H9 (cell line): ENCODE measurements at regions not wholly inside any gene's neighbourhood (a gene's known extent, or its start where the extent isn't known, plus 50 kb on each side); places are given as distances from the start of the nearest gene placed in this dataset.

Experiments
- DNase-seq: peaks from one replicate; pipeline ENCODE4 v3.0.0-alpha.2; 2017
- H2AFZ ChIP-seq: one replicate; pipeline ENCODE4 v1.6.1; 2013; ENCODE audit warnings: mild to moderate bottlenecking, low read length, control low read depth, moderate library complexity
- H2AK5ac ChIP-seq: 2 replicates; pipeline ENCODE4 v1.6.1; 2013; ENCODE audit warnings: low read length, control low read depth, mixed read lengths; ENCODE audit not compliant: insufficient read length
- H2BK120ac ChIP-seq: one replicate; pipeline ENCODE4 v1.6.1; 2013; ENCODE audit warnings: low read depth, mild to moderate bottlenecking, low read length, control low read depth, inconsistent platforms; ENCODE audit not compliant: poor library complexity, severe bottlenecking
- H2BK12ac ChIP-seq: 2 replicates; pipeline ENCODE4 v1.6.1; 2013; ENCODE audit warnings: low read length, control low read depth, mixed read lengths, low read depth; ENCODE audit not compliant: insufficient read length
- H2BK15ac ChIP-seq: 2 replicates; pipeline ENCODE4 v1.6.1; 2013; ENCODE audit warnings: low read depth, low read length, control low read depth
- H2BK20ac ChIP-seq: one replicate; pipeline ENCODE4 v1.6.1; 2013; ENCODE audit warnings: low read depth, mild to moderate bottlenecking, low read length, control low read depth, inconsistent platforms; ENCODE audit not compliant: poor library complexity, severe bottlenecking
- H2BK5ac ChIP-seq: 2 replicates; pipeline ENCODE4 v1.6.1; 2013; ENCODE audit warnings: low read length, control low read depth, mixed read lengths; ENCODE audit not compliant: insufficient read length
- H3K14ac ChIP-seq: 2 replicates; pipeline ENCODE4 v1.6.1; 2013; ENCODE audit warnings: low read length, control low read depth; ENCODE audit not compliant: insufficient read depth
- H3K18ac ChIP-seq: 2 replicates; pipeline ENCODE4 v1.6.1; 2013; ENCODE audit warnings: low read depth, mild to moderate bottlenecking, mixed read lengths, low read length, control low read depth; ENCODE audit not compliant: insufficient read length
- H3K23ac ChIP-seq: 2 replicates; pipeline ENCODE4 v1.6.1; 2013; ENCODE audit warnings: low read length, control low read depth, mixed read lengths, low read depth; ENCODE audit not compliant: insufficient read length
- H3K23me2 ChIP-seq: 2 replicates; pipeline ENCODE4 v1.6.1; 2013; ENCODE audit warnings: low read depth, mild to moderate bottlenecking, mixed read lengths, low read length, control low read depth; ENCODE audit not compliant: insufficient read length, poor library complexity, severe bottlenecking
- H3K27ac ChIP-seq: 2 replicates; pipeline ENCODE4 v1.5.1; 2013; ENCODE audit warnings: low read length, control low read depth, mixed read lengths, low read depth; ENCODE audit not compliant: insufficient read length
- H3K27me3 ChIP-seq: 2 replicates; pipeline ENCODE4 v1.6.1; 2013; ENCODE audit warnings: low read length, control low read depth, inconsistent platforms; ENCODE audit not compliant: insufficient read depth
- H3K4ac ChIP-seq: 2 replicates; pipeline ENCODE4 v1.6.1; 2013; ENCODE audit warnings: low read depth, mild to moderate bottlenecking, control low read depth, inconsistent platforms, low read length, moderate library complexity
- H3K4me1 ChIP-seq: 2 replicates; pipeline ENCODE4 v1.6.1; 2013; ENCODE audit warnings: low read length, control low read depth, inconsistent platforms; ENCODE audit not compliant: insufficient read depth
- H3K4me2 ChIP-seq: 2 replicates; pipeline ENCODE4 v1.6.1; 2013; ENCODE audit warnings: low read length, control low read depth, mixed read lengths; ENCODE audit not compliant: insufficient read length, insufficient read depth
- H3K56ac ChIP-seq: 2 replicates; pipeline ENCODE4 v1.6.1; 2013; ENCODE audit warnings: low read depth, mild to moderate bottlenecking, mixed read lengths, low read length, control low read depth; ENCODE audit not compliant: insufficient read length
- H3K79me1 ChIP-seq: 2 replicates; pipeline ENCODE4 v1.6.1; 2013; ENCODE audit warnings: low read depth, mild to moderate bottlenecking, moderate library complexity, low read length, control low read depth, inconsistent platforms; ENCODE audit not compliant: insufficient read depth, poor library complexity, severe bottlenecking
- H3K79me2 ChIP-seq: 2 replicates; pipeline ENCODE4 v1.6.1; 2013; ENCODE audit warnings: low read length, control low read depth, inconsistent platforms; ENCODE audit not compliant: insufficient read depth
- H3K9ac ChIP-seq: 2 replicates; pipeline ENCODE4 v1.6.1; 2013; ENCODE audit warnings: low read length, control low read depth, mixed read lengths; ENCODE audit not compliant: insufficient read length; ENCODE audit errors: extremely low read depth
- H3K9me3 ChIP-seq: one replicate; pipeline ENCODE4 v1.6.1; 2013; ENCODE audit warnings: low read depth, low read length, inconsistent platforms; ENCODE audit not compliant: control insufficient read depth
- H3T11ph ChIP-seq: one replicate; pipeline ENCODE4 v1.6.1; 2013; ENCODE audit warnings: mild to moderate bottlenecking, low read length, control low read depth, inconsistent platforms
- H4K20me1 ChIP-seq: one replicate; pipeline ENCODE4 v1.6.1; 2013; ENCODE audit not compliant: control insufficient read depth, insufficient read length, insufficient read depth
- H4K5ac ChIP-seq: 2 replicates; pipeline ENCODE4 v1.6.1; 2013; ENCODE audit warnings: low read depth, mild to moderate bottlenecking, mixed read lengths, low read length, control low read depth; ENCODE audit not compliant: insufficient read length
- H4K8ac ChIP-seq: replicated peaks from 2 replicates; pipeline ENCODE4 v1.6.1; 2013; ENCODE audit warnings: low read length, control low read depth, mixed read lengths, low read depth; ENCODE audit not compliant: insufficient read length
- H4K91ac ChIP-seq: 2 replicates; pipeline ENCODE4 v1.6.1; 2013; ENCODE audit warnings: low read depth, mild to moderate bottlenecking, moderate library complexity, mixed read lengths, low read length, control low read depth; ENCODE audit not compliant: insufficient read length
- H3K27ac Mint-ChIP-seq, 3 experiments: 2 replicates in 2 of 3; 3 replicates in 1 of 3; pipeline ENCODE4 v1.8.0; 2020 to 2021; ENCODE audit warnings: mixed read lengths in 3 of 3, mild to moderate bottlenecking in 1 of 3, moderate library complexity in 1 of 3
- H3K27me3 Mint-ChIP-seq: 2 replicates; pipeline ENCODE4 v1.8.0; 2021; ENCODE audit warnings: low read depth, mild to moderate bottlenecking, moderate library complexity, mixed read lengths
- H3K36me3 Mint-ChIP-seq, 3 experiments: 2 replicates in 2 of 3; 3 replicates in 1 of 3; pipeline ENCODE4 v1.8.0; 2020 to 2021; ENCODE audit warnings: low read depth in 3 of 3, mixed read lengths in 3 of 3; ENCODE audit not compliant: insufficient read depth in 1 of 3
- H3K4me1 Mint-ChIP-seq, 2 experiments: 2 replicates each; pipeline ENCODE4 v1.8.0; 2020; ENCODE audit warnings: mixed read lengths in 2 of 2
- H3K4me3 Mint-ChIP-seq, 2 experiments: 2 replicates in 1 of 2; 3 replicates in 1 of 2; pipeline ENCODE4 v1.8.0; 2020 to 2021; ENCODE audit warnings: mild to moderate bottlenecking in 2 of 2, mixed read lengths in 2 of 2, moderate library complexity in 1 of 2
- H3K9me3 Mint-ChIP-seq, 2 experiments: 2 replicates in 1 of 2; 3 replicates in 1 of 2; pipeline ENCODE4 v1.8.0; 2020; ENCODE audit warnings: mild to moderate bottlenecking in 2 of 2, mixed read lengths in 2 of 2, moderate library complexity in 1 of 2
- WGBS: extraction: QIAGEN DNeasy Blood & Tissue Kit; methylation state at CpG from one replicate; pipeline ENCODE4 v1.1.7; 2013; ENCODE audit warnings: missing lambda C conversion rate, low lambda C conversion rate, mixed read lengths; ENCODE audit not compliant: insufficient read length; ENCODE audit errors: extremely low coverage; 5-methylcytosine and 5-hydroxymethylcytosine counted together
- TF ChIP-seq, protein P1 (sequence below): fragments of 200-600 bp; sonication (generic); conservative IDR thresholded peaks from 3 replicates; pipeline ENCODE4 v1.8.0; 2021; ENCODE audit warnings: antibody characterized with exemption, mild to moderate bottlenecking

DNA sequence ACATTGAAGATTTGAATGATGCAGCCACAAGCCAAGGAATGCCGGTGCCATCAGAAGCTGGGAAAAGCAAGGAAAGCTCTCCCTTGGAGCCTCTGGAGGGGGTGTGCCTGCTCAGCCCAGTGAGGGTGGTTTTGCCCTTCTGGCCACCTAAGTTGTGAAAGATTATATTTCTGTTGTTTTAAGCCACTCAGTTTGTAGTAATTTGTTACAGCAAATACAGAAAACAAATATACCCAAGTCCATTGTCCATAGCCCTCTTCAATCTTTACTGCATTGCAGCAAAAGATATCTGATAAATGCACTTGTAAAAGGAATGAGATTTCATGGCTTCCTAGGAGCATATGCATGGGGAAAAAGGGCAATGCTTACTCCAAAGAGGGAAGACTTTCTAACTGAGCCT lies 447.9 kb downstream of the HAPSTR1 start:
- no peak overlapping the region for H3K18ac ChIP-seq
- no peak overlapping the region for H4K91ac ChIP-seq
- TF ChIP-seq, protein P1, sequence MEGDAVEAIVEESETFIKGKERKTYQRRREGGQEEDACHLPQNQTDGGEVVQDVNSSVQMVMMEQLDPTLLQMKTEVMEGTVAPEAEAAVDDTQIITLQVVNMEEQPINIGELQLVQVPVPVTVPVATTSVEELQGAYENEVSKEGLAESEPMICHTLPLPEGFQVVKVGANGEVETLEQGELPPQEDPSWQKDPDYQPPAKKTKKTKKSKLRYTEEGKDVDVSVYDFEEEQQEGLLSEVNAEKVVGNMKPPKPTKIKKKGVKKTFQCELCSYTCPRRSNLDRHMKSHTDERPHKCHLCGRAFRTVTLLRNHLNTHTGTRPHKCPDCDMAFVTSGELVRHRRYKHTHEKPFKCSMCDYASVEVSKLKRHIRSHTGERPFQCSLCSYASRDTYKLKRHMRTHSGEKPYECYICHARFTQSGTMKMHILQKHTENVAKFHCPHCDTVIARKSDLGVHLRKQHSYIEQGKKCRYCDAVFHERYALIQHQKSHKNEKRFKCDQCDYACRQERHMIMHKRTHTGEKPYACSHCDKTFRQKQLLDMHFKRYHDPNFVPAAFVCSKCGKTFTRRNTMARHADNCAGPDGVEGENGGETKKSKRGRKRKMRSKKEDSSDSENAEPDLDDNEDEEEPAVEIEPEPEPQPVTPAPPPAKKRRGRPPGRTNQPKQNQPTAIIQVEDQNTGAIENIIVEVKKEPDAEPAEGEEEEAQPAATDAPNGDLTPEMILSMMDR, result no peak
- H2AK5ac ChIP-seq, result no peak overlapping the region
- no peak overlapping the region for H3T11ph ChIP-seq
- Mint-ChIP-seq H3K4me3 (no peak overlapping the region), H3K27me3 (no peaks in the 10 kb centered on the region; the same call in 1 of the 2 replicates), H3K4me1 (peaks cover 11 to 14% of the 10 kb centered on the region in 2 experiments), H3K36me3 (peaks cover 2 to 12% (median 4%) of the 10 kb centered on the region in 3 experiments; a peak in 4 of 7 replicates), H3K27ac (no peak overlapping the region), H3K9me3 (peaks cover 6% of the 10 kb centered on the region in 2 experiments; a peak in 3 of 5 replicates)
- no peak overlapping the region for H3K23ac ChIP-seq
- no peak overlapping the region for H2AFZ ChIP-seq
- H3K79me1 ChIP-seq, result no peaks in the 10 kb centered on the region
- H3K9ac ChIP-seq, result no peak overlapping the region
- H3K4me2 ChIP-seq, result no peak overlapping the region
- H3K56ac ChIP-seq, result no peak overlapping the region
- no peak overlapping the region for H4K8ac ChIP-seq
- no peak overlapping the region for H4K5ac ChIP-seq
- no peak overlapping the region for H3K27ac ChIP-seq
- H2BK5ac ChIP-seq, result no peak overlapping the region
- H3K27me3 ChIP-seq, result no peaks in the 10 kb centered on the region
- H2BK15ac ChIP-seq, result no peak overlapping the region
- H2BK20ac ChIP-seq, result no peak overlapping the region
- H3K4ac ChIP-seq, result no peak overlapping the region
- H4K20me1 ChIP-seq, result no peaks in the 10 kb centered on the region
- H3K23me2 ChIP-seq, result no peaks in the 10 kb centered on the region
- no peak overlapping the region for H2BK12ac ChIP-seq
- peaks cover 6% of the 10 kb centered on the region for H3K9me3 ChIP-seq
- no peaks in the 10 kb centered on the region for H3K4me1 ChIP-seq
- no peak overlapping the region for H3K14ac ChIP-seq
- no peak for DNase-seq
- WGBS, result no CpG with 5 or more reads among the region's 1 CpG
- H3K79me2 ChIP-seq, result no peaks in the 10 kb centered on the region
- H2BK120ac ChIP-seq, result no peak overlapping the region
